NT2/D1 (cell line): ENCODE measurements at regions not wholly inside any gene's neighbourhood (a gene's known extent, or its start where the extent isn't known, plus 50 kb on each side); places are given as distances from the start of the nearest gene placed in this dataset.

Source experiments
- YY1 ChIP-seq: IDR thresholded peaks from 2 replicates; pipeline ENCODE4 v1.6.1; 2011; ENCODE audit not compliant: insufficient read length, insufficient read depth
- ZNF274 ChIP-seq: IDR thresholded peaks from 2 replicates; pipeline ENCODE4 v1.6.1; 2011; ENCODE audit warnings: mild to moderate bottlenecking, low read depth, low read length

GRCh38 chr2:157980020-157980419, 103.9 kb upstream of the ACVR1 start:
- TF ChIP-seq YY1: no peak
- no peak for TF ChIP-seq ZNF274
